ENCODE measurements at regions not wholly inside any gene's neighbourhood (a gene's known extent, or its start where the extent isn't known, plus 50 kb on each side); places are given as distances from the start of the nearest gene placed in this dataset.

GRCh38 chr6:51299621-51300380 is 481.1 kb downstream of the TFAP2B start:
- no peak overlapping the region for H3K27ac ChIP-seq (ENCODE audit: low read depth, low read length)
- no peaks in the 10 kb centered on the region for H3K9me3 Mint-ChIP-seq (ENCODE audit: unreplicated experiment)
- FAIRE-seq: no peak
- no peak for TF ChIP-seq CTCF (IDR thresholded peaks at IDR 0.05; ENCODE audit: insufficient read depth, low read depth, low read length)
- TF ChIP-seq EZH2 (IDR thresholded peaks at IDR 0.05; ENCODE audit: insufficient read depth, low read length): no peak
- no peak overlapping the region for H3K9ac ChIP-seq (ENCODE audit: low read length)
- H3K4me3 ChIP-seq (ENCODE audit: insufficient read depth, low read depth, low read length): no peak overlapping the region
- no peak for DNase-seq (ENCODE audit: low read depth)
- H3K36me3 ChIP-seq (ENCODE audit: insufficient read depth, low read length): no peaks in the 10 kb centered on the region
- H3K9me3 ChIP-seq (ENCODE audit: insufficient read depth, low read depth, low read length): no peaks in the 10 kb centered on the region
- H4K20me1 ChIP-seq (ENCODE audit: insufficient read depth, low read length): no peaks in the 10 kb centered on the region
- no peak overlapping the region for H3K27ac Mint-ChIP-seq (ENCODE audit: unreplicated experiment)
- H3K79me2 ChIP-seq (ENCODE audit: insufficient read depth, low read length): no peaks in the 10 kb centered on the region
- peaks cover 3% of the 10 kb centered on the region for H3K4me1 Mint-ChIP-seq (ENCODE audit: low read depth, unreplicated experiment)
- H3K4me1 ChIP-seq (ENCODE audit: insufficient read depth, low read length): no peaks in the 10 kb centered on the region
- H3K4me2 ChIP-seq (ENCODE audit: low read length): no peak overlapping the region
- H3K27me3 Mint-ChIP-seq (ENCODE audit: low read depth, unreplicated experiment): no peaks in the 10 kb centered on the region
- H3K4me3 Mint-ChIP-seq (ENCODE audit: unreplicated experiment): no peak overlapping the region
- H2AFZ ChIP-seq (ENCODE audit: low read depth, low read length): no peak overlapping the region
- H3K27me3 ChIP-seq (ENCODE audit: insufficient read depth, low read length): no peaks in the 10 kb centered on the region
- no peaks in the 10 kb centered on the region for H3K36me3 Mint-ChIP-seq (ENCODE audit: low read depth, unreplicated experiment)

- no peaks in the 10 kb centered on the region for H3K27me3 Mint-ChIP-seq (ENCODE audit: low read depth, unreplicated experiment)
- no peaks in the 10 kb centered on the region for H3K9me3 Mint-ChIP-seq (ENCODE audit: unreplicated experiment)
- H3K27me3 ChIP-seq (ENCODE audit: insufficient read depth, low read length): no peaks in the 10 kb centered on the region
- H3K27ac Mint-ChIP-seq (ENCODE audit: unreplicated experiment): no peak overlapping the region
- H2AFZ ChIP-seq (ENCODE audit: low read depth, low read length): no peak overlapping the region
- no peaks in the 10 kb centered on the region for H3K36me3 ChIP-seq (ENCODE audit: insufficient read depth, low read length)
- H3K27ac ChIP-seq (ENCODE audit: low read depth, low read length): no peak overlapping the region
- H3K4me1 Mint-ChIP-seq (ENCODE audit: low read depth, unreplicated experiment): peaks cover 3% of the 10 kb centered on the region
- H3K9me3 ChIP-seq (ENCODE audit: insufficient read depth, low read depth, low read length): no peaks in the 10 kb centered on the region
- no peak overlapping the region for H3K4me3 ChIP-seq (ENCODE audit: insufficient read depth, low read depth, low read length)
- no peaks in the 10 kb centered on the region for H3K79me2 ChIP-seq (ENCODE audit: insufficient read depth, low read length)
- DNase-seq (ENCODE audit: low read depth): no peak
- H3K4me1 ChIP-seq (ENCODE audit: insufficient read depth, low read length): no peaks in the 10 kb centered on the region
- no peak overlapping the region for H3K9ac ChIP-seq (ENCODE audit: low read length)
- no peak for TF ChIP-seq EZH2 (IDR thresholded peaks at IDR 0.05; ENCODE audit: insufficient read depth, low read length)
- TF ChIP-seq CTCF (IDR thresholded peaks at IDR 0.05; ENCODE audit: insufficient read depth, low read depth, low read length): no peak
- no peak for FAIRE-seq
- no peak overlapping the region for H3K4me2 ChIP-seq (ENCODE audit: low read length)
- H4K20me1 ChIP-seq (ENCODE audit: insufficient read depth, low read length): no peaks in the 10 kb centered on the region
- H3K4me3 Mint-ChIP-seq (ENCODE audit: unreplicated experiment): no peak overlapping the region
- no peaks in the 10 kb centered on the region for H3K36me3 Mint-ChIP-seq (ENCODE audit: low read depth, unreplicated experiment)
Measured at GRCh38 chr6:51300510-51300909, 481.8 kb downstream of the TFAP2B start.

- H3K36me3 ChIP-seq (ENCODE audit: insufficient read depth, low read length): no peaks in the 10 kb centered on the region
- Mint-ChIP-seq H3K9me3 (ENCODE audit: unreplicated experiment) (no peaks in the 10 kb centered on the region), H3K4me1 (ENCODE audit: low read depth, unreplicated experiment) (peaks cover 3% of the 10 kb centered on the region), H3K4me3 (ENCODE audit: unreplicated experiment) (no peak overlapping the region), H3K27ac (ENCODE audit: unreplicated experiment) (no peak overlapping the region), H3K36me3 (ENCODE audit: low read depth, unreplicated experiment) (no peaks in the 10 kb centered on the region), H3K27me3 (ENCODE audit: low read depth, unreplicated experiment) (no peaks in the 10 kb centered on the region)
- H3K4me1 ChIP-seq (ENCODE audit: insufficient read depth, low read length): no peaks in the 10 kb centered on the region
- no peaks in the 10 kb centered on the region for H3K9me3 ChIP-seq (ENCODE audit: insufficient read depth, low read depth, low read length)
- FAIRE-seq (no peak), DNase-seq (ENCODE audit: low read depth) (no peak)
- H3K27me3 ChIP-seq (ENCODE audit: insufficient read depth, low read length): no peaks in the 10 kb centered on the region
- H3K9ac ChIP-seq (ENCODE audit: low read length): no peak overlapping the region
- no peak overlapping the region for H3K27ac ChIP-seq (ENCODE audit: low read depth, low read length)
- no peak overlapping the region for H3K4me3 ChIP-seq (ENCODE audit: insufficient read depth, low read depth, low read length)
- H4K20me1 ChIP-seq (ENCODE audit: insufficient read depth, low read length): no peaks in the 10 kb centered on the region
- H3K79me2 ChIP-seq (ENCODE audit: insufficient read depth, low read length): no peaks in the 10 kb centered on the region
- no peak overlapping the region for H3K4me2 ChIP-seq (ENCODE audit: low read length)
- H2AFZ ChIP-seq (ENCODE audit: low read depth, low read length): no peak overlapping the region
- TF ChIP-seq CTCF (IDR thresholded peaks at IDR 0.05; ENCODE audit: insufficient read depth, low read depth, low read length): no peak
- TF ChIP-seq EZH2 (IDR thresholded peaks at IDR 0.05; ENCODE audit: insufficient read depth, low read length): no peak
Measured at GRCh38 chr6:51301962-51302361, 483.3 kb downstream of the TFAP2B start.
